HG03432 (cell line): ENCODE measurements at regions not wholly inside any gene's neighbourhood (a gene's known extent, or its start where the extent isn't known, plus 50 kb on each side); places are given as distances from the start of the nearest gene placed in this dataset.
"Not testable (repeated sequence)": the region's sequence is repeated elsewhere in the genome, so short reads cannot be mapped to it uniquely, and the experiment has no call there.

ENCODE experiments used
- ATAC-seq: cut with Tn5 transposase; IDR thresholded peaks from one replicate; pipeline ENCODE4 v1.9.1; 2021; ENCODE audit warnings: mild to moderate bottlenecking, moderate library complexity; ENCODE audit not compliant: unreplicated experiment

- no peak for ATAC-seq
Measured at GRCh38 chr13:78876915-78877549, 218.1 kb upstream of the OBI1 start.

GRCh38 chr13:78875792-78876580 is 217.0 kb upstream of the OBI1 start:
- peak; percentile 71 for ATAC-seq

- ATAC-seq, result no peak
Measured at GRCh38 chr13:78868991-78869390, 210.0 kb upstream of the OBI1 start.

- no peak for ATAC-seq
Measured at GRCh38 chr13:78867655-78868054, 208.7 kb upstream of the OBI1 start.

- not testable (repeated sequence) for ATAC-seq
Measured at GRCh38 chr13:78866076-78866475, 207.1 kb upstream of the OBI1 start.

GRCh38 chr13:78862446-78862845 is 203.5 kb upstream of the OBI1 start:
- no peak for ATAC-seq

GRCh38 chr13:78852709-78853108 is 193.8 kb upstream of the OBI1 start:
- ATAC-seq, result no peak

GRCh38 chr13:78845656-78846365 is 186.9 kb upstream of the OBI1 start:
- ATAC-seq, result no peak

- ATAC-seq, result no peak
Measured at GRCh38 chr13:78844106-78844505, 185.2 kb upstream of the OBI1 start.

- ATAC-seq, result no peak
Measured at GRCh38 chr13:78841358-78841963, 182.5 kb upstream of the OBI1 start.

GRCh38 chr13:78836238-78836784 is 177.4 kb upstream of the OBI1 start:
- ATAC-seq, result no peak

GRCh38 chr13:78832461-78832860 is 173.5 kb upstream of the OBI1 start:
- ATAC-seq, result no peak

GRCh38 chr13:78830508-78830907 is 171.6 kb upstream of the OBI1 start:
- no peak for ATAC-seq

- ATAC-seq, result no peak
Measured at GRCh38 chr13:78829821-78830220, 170.9 kb upstream of the OBI1 start.

- ATAC-seq, result no peak
Measured at GRCh38 chr13:78827471-78827870, 168.5 kb upstream of the OBI1 start.

- ATAC-seq, result no peak
Measured at GRCh38 chr13:78826936-78827335, 168.0 kb upstream of the OBI1 start.

- ATAC-seq, result no peak
Measured at GRCh38 chr13:78826312-78826711, 167.4 kb upstream of the OBI1 start.

- ATAC-seq, result no peak
Measured at GRCh38 chr13:78820541-78820940, 161.6 kb upstream of the OBI1 start.

- no peak for ATAC-seq
Measured at GRCh38 chr13:78816592-78816991, 157.6 kb upstream of the OBI1 start.

- no peak for ATAC-seq
Measured at GRCh38 chr13:78816154-78816553, 157.2 kb upstream of the OBI1 start.

- ATAC-seq, result peak; percentile 78
Measured at GRCh38 chr13:78806457-78806856, 147.5 kb upstream of the OBI1 start.
